ENCODE measurements at regions not wholly inside any gene's neighbourhood (a gene's known extent, or its start where the extent isn't known, plus 50 kb on each side); places are given as distances from the start of the nearest gene placed in this dataset.
"Not testable (repeated sequence)": the region's sequence is repeated elsewhere in the genome, so short reads cannot be mapped to it uniquely, and the experiment has no call there.

DNA sequence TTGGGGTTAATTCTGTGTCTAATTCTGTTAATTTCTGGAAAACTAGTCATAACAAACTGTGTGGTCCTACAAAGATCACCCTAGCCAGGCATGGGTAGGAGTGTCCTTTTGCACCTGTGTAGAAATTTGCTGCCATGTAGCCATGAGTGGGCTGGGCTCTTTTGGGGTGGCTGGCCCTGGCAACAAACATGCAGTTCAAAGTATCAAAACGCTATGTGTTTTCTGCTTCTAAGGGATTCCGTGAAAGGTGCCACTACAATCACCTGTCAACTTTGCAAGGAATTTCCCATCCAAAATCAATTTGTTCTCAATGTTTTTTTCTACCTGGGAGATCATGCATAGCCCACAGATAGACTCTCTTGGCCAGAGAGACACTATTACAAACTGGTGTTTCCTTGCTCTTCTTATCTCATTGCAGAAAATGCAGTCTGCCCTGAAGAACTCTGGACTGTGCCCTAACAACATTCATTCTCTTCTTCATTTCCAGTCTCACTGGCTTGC lies 537.7 kb upstream of the ID2 start:
- no peak for DNase-seq (ENCODE audit: low read depth in 2 of 2)
- TF ChIP-seq CTCF (IDR thresholded peaks at IDR 0.05; ENCODE audit: low read depth, low read length) = no peak
- H3K4me3 ChIP-seq (replicated peaks in 1 of 2; ENCODE audit: low read depth in 2 of 2, low read length in 2 of 2) = no peak overlapping the region

DNA sequence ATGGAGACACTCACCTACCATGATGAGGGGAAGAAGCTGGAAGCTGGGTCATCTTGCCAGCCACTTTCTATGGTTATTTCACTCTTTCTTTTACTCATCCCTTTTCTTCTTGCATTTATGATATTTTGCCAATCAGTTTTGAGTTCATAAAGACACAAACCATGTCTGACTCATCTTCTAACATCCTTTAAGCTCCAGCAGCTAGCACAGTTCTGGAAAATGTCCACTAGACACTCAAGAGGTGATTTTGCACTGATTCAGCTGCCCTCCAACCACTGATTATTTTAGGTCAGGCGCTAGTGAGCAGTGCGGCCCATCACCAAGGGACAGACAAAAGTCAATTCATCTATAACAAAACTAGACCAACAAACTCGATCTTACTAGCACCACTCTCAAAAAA lies 537.1 kb upstream of the ID2 start:
- H3K4me3 ChIP-seq (replicated peaks in 1 of 2; ENCODE audit: low read depth in 2 of 2, low read length in 2 of 2) = no peak overlapping the region
- TF ChIP-seq CTCF (IDR thresholded peaks at IDR 0.05; ENCODE audit: low read depth, low read length) = no peak
- DNase-seq (ENCODE audit: low read depth in 2 of 2) = peak; percentile 52 to 77

DNA sequence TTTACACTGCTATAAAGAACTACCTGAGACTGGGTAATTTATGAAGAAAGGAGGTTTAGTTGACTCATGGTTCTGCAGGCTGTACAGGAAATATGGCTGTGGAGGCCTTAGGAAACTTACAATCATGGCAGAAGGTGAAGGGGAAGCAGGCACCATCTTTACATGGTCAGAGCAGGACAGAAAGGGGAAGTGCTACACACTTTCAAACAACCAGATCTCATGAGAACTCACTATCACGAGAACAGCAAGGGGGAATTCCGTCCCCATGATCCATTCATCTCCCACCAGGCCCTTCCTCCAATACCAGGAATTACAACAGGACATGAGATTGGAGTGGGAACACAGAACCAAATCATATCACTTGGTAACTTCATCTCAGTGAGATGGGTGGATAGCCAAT lies 536.5 kb upstream of the ID2 start:
- DNase-seq (ENCODE audit: low read depth in 2 of 2); H3K4me3 ChIP-seq (replicated peaks in 1 of 2; ENCODE audit: low read depth in 2 of 2, low read length in 2 of 2): not testable (repeated sequence)

GRCh38 chr2:8146132-8147005 lies 535.5 kb upstream of the ID2 start:
- TF ChIP-seq CTCF (IDR thresholded peaks at IDR 0.05; ENCODE audit: low read depth, low read length) = no peak
- DNase-seq (ENCODE audit: low read depth in 2 of 2) = peak; percentile 39 to 56
- no peak overlapping the region for H3K4me3 ChIP-seq (replicated peaks in 1 of 2; ENCODE audit: low read depth in 2 of 2, low read length in 2 of 2)

- no peak for TF ChIP-seq CTCF (IDR thresholded peaks at IDR 0.05; ENCODE audit: low read depth, low read length)
- H3K4me3 ChIP-seq (replicated peaks in 1 of 2; ENCODE audit: low read depth in 2 of 2, low read length in 2 of 2) = no peak overlapping the region
- DNase-seq (ENCODE audit: low read depth in 2 of 2) = peak; percentile 80 to 93
These were observed 533.4 kb upstream of the ID2 start for GRCh38 chr2:8148260-8149006.

- TF ChIP-seq CTCF (IDR thresholded peaks at IDR 0.05; ENCODE audit: low read depth, low read length) = no peak
- DNase-seq (ENCODE audit: low read depth in 2 of 2) = no peak
- no peak overlapping the region for H3K4me3 ChIP-seq (replicated peaks in 1 of 2; ENCODE audit: low read depth in 2 of 2, low read length in 2 of 2)
These were observed 532.9 kb upstream of the ID2 start for GRCh38 chr2:8149007-8149405.

- no peak for TF ChIP-seq CTCF (IDR thresholded peaks at IDR 0.05; ENCODE audit: low read depth, low read length)
- no peak overlapping the region for H3K4me3 ChIP-seq (replicated peaks in 1 of 2; ENCODE audit: low read depth in 2 of 2, low read length in 2 of 2)
- DNase-seq (ENCODE audit: low read depth in 2 of 2) = peak; percentile 31 to 64
These were observed 531.8 kb upstream of the ID2 start for GRCh38 chr2:8149985-8150539.
